Endothelial cell of umbilical vein (primary cell): ENCODE measurements at regions not wholly inside any gene's neighbourhood (a gene's known extent, or its start where the extent isn't known, plus 50 kb on each side); places are given as distances from the start of the nearest gene placed in this dataset.

Experiments used
- BruUV-seq: library from RNA; stranded (reverse); fragments of 400-500 nt; replicated peaks from 2 replicates; lab custom pipeline; 2021; lab: Mats Ljungman, UMichigan
- CTCF ChIA-PET: fragments of 300-600, 350-600 bp; sonication (Branson Sonifier 250); formaldehyde crosslinking; loops from one replicate; lab custom pipeline; 2021; ENCODE audit warnings: antibody characterized with exemption, inconsistent platforms; lab: Charles Lee
- POLR2A ChIA-PET: fragments of 300-600, 350-600 bp; sonication (Branson Sonifier 250); formaldehyde crosslinking; loops from one replicate; lab custom pipeline; 2021; ENCODE audit warnings: antibody characterized with exemption, inconsistent platforms; lab: Charles Lee
- DNase-seq: peaks from one replicate; pipeline ENCODE4 v3.0.0-alpha.2; 2011; ENCODE audit warnings: low read depth, low spot score
- FAIRE-seq: peaks from 2 replicates; lab custom pipeline; 2011; peaks lifted over from hg19 to GRCh38; lab: Jason Lieb, UNC
- H2AFZ ChIP-seq: 2 replicates; pipeline ENCODE4 v1.6.0; 2012; ENCODE audit warnings: low read depth, low read length, control low read depth, inconsistent platforms
- H3K27ac ChIP-seq: 2 replicates; pipeline ENCODE4 v1.5.1; 2011; ENCODE audit warnings: low read depth, mild to moderate bottlenecking, control low read depth, low read length, moderate library complexity; ENCODE audit not compliant: insufficient read depth
- H3K27me3 ChIP-seq, 2 experiments: 2 replicates each; pipeline versions ENCODE4 v1.6.0 to v1.6.1; 2011; ENCODE audit warnings: low read length in 2 of 2, mixed read lengths in 1 of 2; ENCODE audit not compliant: control insufficient read depth in 2 of 2, insufficient read depth in 2 of 2
- H3K36me3 ChIP-seq, 2 experiments: 2 replicates in 1 of 2; 3 replicates in 1 of 2; pipeline ENCODE4 v1.5.1; 2011; ENCODE audit warnings: low read length in 2 of 2, mild to moderate bottlenecking in 1 of 2, moderate library complexity in 1 of 2; ENCODE audit not compliant: control insufficient read depth in 2 of 2, insufficient read depth in 2 of 2; ENCODE audit errors: extremely low read depth in 1 of 2
- H3K4me1 ChIP-seq: 3 replicates; pipeline ENCODE4 v1.5.1; 2011; ENCODE audit warnings: mild to moderate bottlenecking, low read length; ENCODE audit not compliant: control insufficient read depth, insufficient read depth; ENCODE audit errors: extremely low read depth
- H3K4me2 ChIP-seq: 2 replicates; pipeline ENCODE4 v1.6.1; 2011; ENCODE audit warnings: low read length, control low read depth, mixed read lengths; ENCODE audit not compliant: insufficient read depth
- H3K4me3 ChIP-seq, 3 experiments: fragments of 200-600 bp in 1 of 3; sonication (generic), shearing (Covaris generic) in 1 of 3; replicated peaks in 1 of 3; 2 replicates each; pipeline ENCODE4 v1.5.1; 2011 to 2016; ENCODE audit warnings: control low read depth in 3 of 3, low read length in 3 of 3, mild to moderate bottlenecking in 2 of 3, inconsistent platforms in 1 of 3, low read depth in 1 of 3, moderate library complexity in 1 of 3; ENCODE audit not compliant: insufficient read depth in 1 of 3
- H3K79me2 ChIP-seq: 2 replicates; pipeline ENCODE4 v1.6.0; 2012; ENCODE audit warnings: low read length, inconsistent platforms; ENCODE audit not compliant: control insufficient read depth, insufficient read depth
- H3K9ac ChIP-seq: replicated peaks from 2 replicates; pipeline ENCODE3; 2011; ENCODE audit warnings: low read length, control low read depth; ENCODE audit not compliant: insufficient read depth; ENCODE audit errors: extremely low read depth
- H3K9me1 ChIP-seq: replicated peaks from 3 replicates; pipeline ENCODE4 v1.6.0; 2011; ENCODE audit warnings: mild to moderate bottlenecking, low read length; ENCODE audit not compliant: control insufficient read depth, insufficient read depth; ENCODE audit errors: extremely low read depth
- H3K9me3 ChIP-seq: replicated peaks from 2 replicates; pipeline ENCODE4 v1.5.1; 2012; ENCODE audit warnings: low read length, inconsistent platforms; ENCODE audit not compliant: control insufficient read depth, insufficient read depth
- H4K20me1 ChIP-seq: replicated peaks from 2 replicates; pipeline ENCODE3; 2011; ENCODE audit warnings: mild to moderate bottlenecking, low read length; ENCODE audit not compliant: control insufficient read depth, insufficient read depth; ENCODE audit errors: extremely low read depth
- CTCF ChIP-seq, 2 donors: IDR thresholded peaks; 1 replicate in 1 of 2; 2 replicates in 1 of 2; pipeline ENCODE4 v1.5.1; 2011; ENCODE audit warnings: low read length in 2 of 2, mild to moderate bottlenecking in 2 of 2, moderate library complexity in 2 of 2, control low read depth in 1 of 2, inconsistent platforms in 1 of 2, low read depth in 1 of 2; ENCODE audit not compliant: insufficient read depth in 1 of 2; ENCODE audit errors: extremely low read depth in 1 of 2
- EZH2 ChIP-seq: IDR thresholded peaks from 2 replicates; pipeline ENCODE4 v1.6.1; 2012; ENCODE audit warnings: borderline replicate concordance, low read depth, mild to moderate bottlenecking, moderate library complexity, low read length, inconsistent platforms; ENCODE audit not compliant: severe bottlenecking
- FOS ChIP-seq: IDR thresholded peaks from 2 replicates; pipeline ENCODE4 v1.6.1; 2011; ENCODE audit warnings: mild to moderate bottlenecking, low read length, moderate library complexity, borderline replicate concordance; ENCODE audit not compliant: insufficient read depth
- GATA2 ChIP-seq: IDR thresholded peaks from 2 replicates; pipeline ENCODE4 v1.7.0; 2011; ENCODE audit warnings: low read depth, mild to moderate bottlenecking, moderate library complexity, mixed read lengths, low read length; ENCODE audit not compliant: insufficient read length, insufficient read depth
- JUN ChIP-seq: IDR thresholded peaks from 2 replicates; pipeline ENCODE4 v1.6.1; 2011; ENCODE audit warnings: borderline replicate concordance, low read depth; ENCODE audit not compliant: insufficient read length, insufficient read depth
- MAX ChIP-seq: IDR thresholded peaks from 2 replicates; pipeline ENCODE4 v1.6.1; 2011; ENCODE audit not compliant: insufficient read depth, insufficient read length
- MYC ChIP-seq: IDR thresholded peaks from one replicate; pipeline ENCODE4 v1.6.1; 2011; ENCODE audit warnings: mild to moderate bottlenecking, low read depth, low read length
- POLR2A ChIP-seq: IDR thresholded peaks from 2 replicates; pipeline ENCODE4 v1.6.1; 2012; ENCODE audit warnings: low read depth, mild to moderate bottlenecking, control low read depth, low read length
- POLR2AphosphoS5 ChIP-seq: IDR thresholded peaks from 2 replicates; pipeline ENCODE4 v1.6.1; 2012; ENCODE audit warnings: low read depth, mild to moderate bottlenecking, control low read depth, low read length, moderate library complexity; ENCODE audit not compliant: insufficient read depth
- dilution Hi-C: fragments of 300-500 bp; cut with MboI; formaldehyde crosslinking; loops from one replicate; pipeline ENCODE4 v1.15.0; 2019; ENCODE audit warnings: low sequenced_read_pairs; ENCODE audit not compliant: extremely low pct_ligation_motif_present
- intact Hi-C: fragments of 100-400 bp; cut with micrococcal nuclease; formaldehyde crosslinking; loops from one replicate; pipeline ENCODE4 v1.10.0; 2022

- DNase-seq (no peak), FAIRE-seq (no peak)
- Histone ChIP-seq H3K9me1 (no peaks in the 10 kb centered on the region), H2AFZ (no peak overlapping the region), H3K27me3 (peaks cover 0 to 1% of the 10 kb centered on the region in 2 experiments), H3K9me3 (no peaks in the 10 kb centered on the region), H3K36me3 (no peaks in the 10 kb centered on the region), H3K4me2 (no peak overlapping the region), H3K4me1 (peaks cover 6% of the 10 kb centered on the region), H3K9ac (no peak overlapping the region), H4K20me1 (no peaks in the 10 kb centered on the region), H3K79me2 (no peaks in the 10 kb centered on the region), H3K4me3 (no peak overlapping the region), H3K27ac (no peak overlapping the region)
- intact Hi-C loops (loop anchor here (10.0 kb wide), 1 partner anchor 460 kb away; the partner anchor contains the start of gene DNAH11), dilution Hi-C loops (no loop called here)
- no TSS peak for BruUV-seq
- TF ChIP-seq FOS = no peak
- TF ChIP-seq POLR2A = no peak
- TF ChIP-seq MYC = no peak
- ChIA-PET POLR2A (no interaction called here), CTCF (interaction anchor here (1.1 to 2.0 kb wide), 3 partner anchors 78 to 751 kb away, joined by 3 to 8 read pairs (median 4); partner anchors contain the start of gene STEAP1B)
These were observed 59.5 kb upstream of the CDCA7L start for GRCh38 chr7:22005151-22005550.

DNA sequence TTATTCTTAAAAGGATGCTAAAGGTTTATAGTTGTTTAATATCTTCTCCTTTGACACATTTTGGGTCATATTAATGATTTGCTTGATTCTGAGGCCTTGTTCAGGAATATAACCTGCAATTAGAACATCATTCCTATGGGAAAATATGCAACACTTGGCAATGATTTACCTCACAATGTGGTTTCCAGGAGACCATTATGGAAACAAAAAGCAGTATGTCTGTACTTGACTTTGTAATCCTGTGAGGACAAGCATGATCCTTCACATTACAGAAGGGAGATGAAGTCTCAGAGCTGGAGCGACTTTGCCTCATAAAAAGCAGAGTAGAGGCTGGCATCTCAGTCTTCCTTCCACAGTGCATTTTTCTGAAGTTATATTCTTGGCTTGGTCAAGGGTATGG, 57.0 kb upstream of the CDCA7L start:
- ChIA-PET POLR2A (no interaction called here), CTCF (no interaction called here)
- DNase-seq (no peak), FAIRE-seq (no peak)
- Histone ChIP-seq H3K9me1 (no peaks in the 10 kb centered on the region), H3K36me3 (no peaks in the 10 kb centered on the region), H3K27ac (no peak overlapping the region), H3K79me2 (no peaks in the 10 kb centered on the region), H3K4me3 (no peak overlapping the region), H3K27me3 (no peaks in the 10 kb centered on the region), H4K20me1 (no peaks in the 10 kb centered on the region), H2AFZ (no peak overlapping the region), H3K9ac (no peak overlapping the region), H3K4me1 (peaks cover 6% of the 10 kb centered on the region), H3K9me3 (no peaks in the 10 kb centered on the region), H3K4me2 (no peak overlapping the region)
- intact Hi-C loops = loop anchor here (5.0 to 10.0 kb wide), 2 partner anchors 230 to 458 kb away; partner anchors contain the start of gene DNAH11
- dilution Hi-C loops = no loop called here
- TF ChIP-seq POLR2A = no peak
- TF ChIP-seq MYC = no peak
- TF ChIP-seq MAX = no peak
- no peak for TF ChIP-seq JUN
- TF ChIP-seq FOS = no peak
- no peak for TF ChIP-seq CTCF (IDR thresholded peaks at IDR 0.05; ENCODE audit: extremely low read depth in 1 of 2, insufficient read depth in 1 of 2, low read depth in 1 of 2, low read length in 2 of 2)
- TF ChIP-seq GATA2 = no peak
- no peak for TF ChIP-seq EZH2
- TF ChIP-seq POLR2AphosphoS5 = no peak
- no TSS peak for BruUV-seq
